GM19467 (cell line): ENCODE measurements at regions not wholly inside any gene's neighbourhood (a gene's known extent, or its start where the extent isn't known, plus 50 kb on each side); places are given as distances from the start of the nearest gene placed in this dataset.
"Not testable (repeated sequence)": the region's sequence is repeated elsewhere in the genome, so short reads cannot be mapped to it uniquely, and the experiment has no call there.

ENCODE experiments used
- ATAC-seq: cut with Tn5 transposase; IDR thresholded peaks from one replicate; pipeline ENCODE4 v1.9.1; 2021; ENCODE audit warnings: mild to moderate bottlenecking, moderate library complexity; ENCODE audit not compliant: unreplicated experiment

- ATAC-seq = no peak
Measured at GRCh38 chr4:23422878-23423277, 467.0 kb downstream of the PPARGC1A start.

GRCh38 chr4:23413631-23414030 lies 476.2 kb downstream of the PPARGC1A start:
- ATAC-seq = no peak

DNA sequence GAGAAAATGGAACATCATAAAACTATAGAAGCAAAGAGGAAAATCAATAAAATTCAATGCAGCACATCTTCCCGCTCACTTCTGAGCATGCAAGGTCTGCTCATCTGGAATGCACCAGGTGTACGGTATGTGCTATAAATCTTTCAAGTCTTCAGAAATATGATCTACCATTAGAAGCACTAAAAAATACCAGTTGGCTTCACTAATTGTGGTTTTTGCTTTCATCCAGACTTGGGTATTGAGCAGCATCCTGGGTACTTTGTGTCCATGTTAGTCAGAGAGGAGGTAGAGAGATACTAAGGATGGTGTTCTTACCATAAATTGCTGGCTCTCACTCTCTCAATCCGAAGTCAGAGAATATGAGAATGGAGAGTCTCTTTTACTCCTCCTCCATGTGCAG lies 477.1 kb downstream of the PPARGC1A start:
- no peak for ATAC-seq

- ATAC-seq = not testable (repeated sequence)
Measured at GRCh38 chr4:23408913-23409312, 480.9 kb downstream of the PPARGC1A start.

- no peak for ATAC-seq
Measured at GRCh38 chr4:23401572-23401971, 488.3 kb downstream of the PPARGC1A start.

DNA sequence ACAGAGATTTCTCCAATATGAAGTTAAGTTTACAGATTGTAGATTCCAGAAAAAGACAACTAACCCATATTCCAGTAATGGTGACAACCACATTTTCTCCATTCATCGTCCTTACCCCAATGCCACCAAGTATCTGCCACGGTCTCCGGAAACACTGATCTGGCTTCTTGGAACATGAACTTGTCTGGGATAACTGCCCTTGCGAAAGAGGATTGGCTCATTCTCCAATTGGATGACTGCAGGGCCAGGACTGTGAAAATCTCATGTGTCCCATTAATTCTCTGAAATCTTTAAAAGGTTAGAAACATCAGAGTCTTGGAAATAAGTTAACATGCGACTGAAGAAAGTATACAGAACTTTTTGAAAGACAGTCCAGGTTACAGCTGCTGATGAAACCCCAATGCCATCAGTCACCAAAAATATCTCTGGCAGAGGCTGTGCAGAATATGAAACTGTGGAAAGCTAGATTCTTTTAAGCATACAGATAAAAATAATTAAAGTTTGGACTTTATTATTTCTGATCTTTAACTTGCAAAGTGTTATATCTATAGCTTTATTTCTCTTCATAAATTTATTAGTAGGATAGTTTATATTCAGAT lies 496.9 kb downstream of the PPARGC1A start:
- no peak for ATAC-seq

DNA sequence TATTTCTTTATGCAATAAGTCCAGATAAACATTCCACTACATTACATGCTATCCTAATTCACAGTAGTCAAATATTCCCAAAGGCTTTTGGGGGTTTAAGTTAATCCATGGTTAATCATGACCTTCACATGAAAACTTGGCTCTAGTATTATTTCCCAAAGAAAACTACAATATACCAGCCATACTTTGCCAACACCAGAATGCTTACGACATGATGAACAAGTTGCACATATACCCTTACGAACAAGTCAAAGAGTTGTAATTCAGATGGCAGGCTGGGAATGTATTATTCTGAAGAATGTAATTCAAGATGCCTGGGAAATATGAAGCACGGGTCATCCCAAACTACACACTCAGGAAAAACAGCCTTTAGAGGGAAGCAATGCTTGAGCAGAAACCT lies 499.6 kb downstream of the PPARGC1A start:
- no peak for ATAC-seq

DNA sequence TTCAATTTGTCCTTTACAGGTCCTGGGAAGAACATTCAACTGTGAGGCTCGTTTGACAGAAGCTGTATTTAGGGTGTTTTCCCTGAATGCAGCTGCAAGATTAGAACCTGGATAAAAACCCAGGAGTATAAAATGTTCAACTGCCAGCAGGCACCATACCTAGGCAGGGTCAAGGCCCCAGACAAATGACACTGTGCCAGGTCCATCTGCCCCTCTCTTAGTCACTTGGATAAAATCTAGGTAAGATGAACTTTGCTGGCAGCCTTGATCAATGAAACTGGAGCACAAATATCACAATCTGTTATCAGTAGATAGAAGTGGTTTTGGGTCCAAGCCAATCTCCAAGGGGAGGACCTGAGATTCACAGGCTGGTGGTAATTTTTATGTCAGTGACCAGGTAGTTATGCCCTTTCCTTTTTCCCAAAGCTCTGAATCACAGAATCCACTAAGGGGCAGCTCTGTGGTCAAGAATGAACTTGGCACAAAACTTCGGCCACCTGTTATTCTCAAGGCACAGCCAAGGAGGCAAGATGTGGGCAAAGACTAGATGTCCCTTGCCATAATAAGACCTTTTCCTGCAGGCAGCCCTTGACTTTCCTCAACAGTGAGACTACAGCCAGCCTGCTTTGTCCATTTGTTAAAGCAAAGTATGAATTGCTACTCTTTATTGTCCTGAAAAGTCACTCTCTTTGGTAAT lies 501.0 kb downstream of the PPARGC1A start:
- no peak for ATAC-seq

- ATAC-seq = no peak
Measured at GRCh38 chr4:23388255-23388654, 501.6 kb downstream of the PPARGC1A start.

DNA sequence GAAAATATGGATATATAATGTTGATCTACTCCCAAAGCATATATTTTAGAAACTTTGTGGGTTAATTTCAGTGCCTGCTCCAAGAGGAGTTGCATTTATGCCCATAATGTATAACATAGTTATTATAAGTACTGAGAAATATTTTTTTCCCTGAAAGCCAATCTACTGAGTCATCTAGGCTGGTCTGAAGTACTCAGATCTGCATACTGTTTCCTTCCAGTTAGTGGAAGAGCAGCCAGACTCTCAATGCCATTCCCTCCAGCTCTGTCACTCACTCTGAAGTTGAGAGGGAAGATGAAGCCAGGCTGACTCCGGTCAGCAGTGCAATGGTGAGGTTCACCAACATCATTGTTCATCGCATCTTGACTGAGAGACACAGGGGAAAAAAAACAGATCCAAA lies 505.1 kb downstream of the PPARGC1A start:
- no peak for ATAC-seq

DNA sequence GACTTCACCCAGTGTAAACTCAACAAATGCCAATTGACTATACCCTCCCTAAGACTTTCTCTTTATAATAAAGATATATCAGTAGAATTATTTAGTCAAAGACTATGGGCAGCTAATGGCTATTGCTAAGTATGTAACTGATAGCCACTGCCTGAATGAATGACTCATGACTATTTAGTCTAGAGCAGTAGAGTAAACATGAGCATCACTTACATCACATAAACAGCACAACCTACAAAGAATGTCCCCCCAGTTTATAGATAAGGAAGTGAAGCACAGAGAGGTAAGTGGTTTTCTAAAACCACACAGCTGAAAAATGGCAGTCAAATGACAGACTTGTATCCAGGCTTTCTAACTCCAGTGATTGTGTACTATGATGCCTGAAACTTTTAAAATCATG lies 507.0 kb downstream of the PPARGC1A start:
- ATAC-seq = no peak

DNA sequence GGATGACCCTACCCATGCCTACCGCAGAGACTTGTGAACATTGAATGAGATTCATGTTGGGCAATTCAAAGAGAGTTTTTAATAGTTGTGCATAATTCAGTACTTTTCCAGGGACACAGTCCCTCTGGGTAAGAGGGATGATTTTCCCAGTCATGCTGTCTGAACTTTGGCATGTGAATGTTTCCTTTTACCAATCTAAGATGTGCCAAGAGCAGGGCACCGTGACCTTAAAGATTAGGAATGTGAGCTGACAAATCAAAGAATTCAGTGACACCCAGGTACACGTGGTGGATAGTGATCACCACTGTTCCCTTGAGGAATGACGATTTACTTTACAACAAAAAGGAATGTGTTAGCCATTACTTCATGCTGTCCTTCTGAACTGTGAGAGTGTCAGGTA lies 515.6 kb downstream of the PPARGC1A start:
- ATAC-seq = no peak

GRCh38 chr4:23373261-23373660 lies 516.6 kb downstream of the PPARGC1A start:
- ATAC-seq = no peak

DNA sequence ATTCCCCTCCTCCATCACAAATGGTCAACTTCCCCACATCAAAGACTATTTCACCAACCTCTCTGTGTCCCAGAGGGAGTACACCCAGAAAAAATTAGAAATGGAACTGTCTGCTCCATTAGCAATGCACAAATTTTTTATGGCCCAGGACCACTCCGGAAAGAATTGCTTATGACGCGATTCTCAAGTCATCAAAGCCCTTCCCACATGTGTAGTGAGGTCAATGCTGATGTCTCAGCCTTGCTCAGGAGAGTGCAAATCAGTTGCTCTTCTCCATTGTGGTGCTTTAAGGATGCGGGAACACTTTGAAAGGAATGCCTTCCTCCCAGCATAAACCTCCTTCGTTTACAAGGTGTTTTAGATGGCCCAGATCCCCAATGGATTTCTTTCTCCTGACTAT lies 518.3 kb downstream of the PPARGC1A start:
- no peak for ATAC-seq

- ATAC-seq = no peak
Measured at GRCh38 chr4:23369331-23369730, 520.5 kb downstream of the PPARGC1A start.

- ATAC-seq = no peak
Measured at GRCh38 chr4:23368081-23368697, 521.7 kb downstream of the PPARGC1A start.

- no peak for ATAC-seq
Measured at GRCh38 chr4:23366557-23366906, 523.3 kb downstream of the PPARGC1A start.

DNA sequence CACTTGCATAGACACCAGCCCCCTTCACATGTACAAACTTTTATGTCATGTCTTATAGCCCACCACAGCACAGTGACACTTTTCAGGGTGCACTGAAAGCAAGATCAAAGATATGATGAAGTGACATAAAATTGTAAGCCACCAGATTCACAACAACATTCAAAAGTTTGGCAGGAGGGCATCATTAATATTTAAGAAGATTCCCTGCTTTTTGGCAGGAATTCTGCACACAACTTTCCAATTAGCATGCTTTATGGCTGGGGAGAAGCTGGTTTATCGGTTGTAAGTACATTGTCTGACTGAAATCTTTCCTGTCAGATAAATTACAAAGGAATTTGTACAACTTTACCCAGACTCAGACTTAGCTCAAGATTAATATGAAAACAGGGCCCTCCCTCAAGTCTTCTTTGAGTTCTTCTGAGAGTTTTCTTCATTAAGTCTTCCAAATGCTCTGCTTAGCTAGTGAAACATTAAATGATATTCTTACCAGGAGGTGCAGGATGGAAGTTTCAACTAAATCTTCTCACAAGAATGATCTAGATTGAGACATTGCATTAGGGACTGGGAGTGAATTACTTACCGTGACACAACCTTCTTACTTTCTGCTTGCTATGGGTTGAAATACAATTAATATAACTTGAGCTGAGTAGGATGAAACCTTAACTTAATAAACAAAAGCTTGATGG lies 523.8 kb downstream of the PPARGC1A start:
- no peak for ATAC-seq

DNA sequence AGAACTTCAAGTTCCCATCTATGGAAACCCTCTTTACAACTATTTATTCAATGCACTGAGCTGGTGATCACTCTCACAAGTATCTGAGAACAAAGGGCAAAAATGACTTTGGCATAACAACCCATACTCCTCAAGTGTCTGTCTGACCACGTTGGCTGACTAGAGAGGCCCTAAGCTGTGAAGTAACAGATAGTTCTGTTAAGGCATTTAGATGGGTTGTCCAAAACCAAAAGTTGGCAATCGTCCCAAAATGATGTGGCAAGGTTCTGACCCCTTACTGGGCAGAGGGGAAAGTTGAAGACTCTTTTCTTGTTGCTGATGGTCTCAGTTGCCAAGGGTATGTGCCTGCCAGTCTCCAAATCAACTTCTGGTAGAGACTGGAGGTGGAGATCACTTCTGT lies 524.8 kb downstream of the PPARGC1A start:
- ATAC-seq = no peak

- no peak for ATAC-seq
Measured at GRCh38 chr4:23364167-23364566, 525.7 kb downstream of the PPARGC1A start.

- ATAC-seq = no peak
Measured at GRCh38 chr4:23361453-23361852, 528.4 kb downstream of the PPARGC1A start.

- ATAC-seq = no peak
Measured at GRCh38 chr4:23360718-23361117, 529.1 kb downstream of the PPARGC1A start.
